GM23338 (cell line): ENCODE measurements at regions not wholly inside any gene's neighbourhood (a gene's known extent, or its start where the extent isn't known, plus 50 kb on each side); places are given as distances from the start of the nearest gene placed in this dataset.

Experiments
- ATAC-seq: fragments of 200-7000 bp; cut with Tn5 transposase; 3 replicates; pipeline ENCODE4 v1.9.1; 2020
- DNase-seq: peaks from one replicate; pipeline ENCODE4 v3.0.0-alpha.2; 2015; ENCODE audit warnings: low spot score
- H2AFZ ChIP-seq: fragments of 200-600 bp; sonication (generic); 2 replicates; pipeline ENCODE4 v1.8.0; 2016; ENCODE audit warnings: antibody characterized with exemption, mild to moderate bottlenecking, moderate library complexity
- H3F3A ChIP-seq: fragments of 200-600 bp; sonication (generic); replicated peaks from 2 replicates; pipeline ENCODE4 v1.8.0; 2017; ENCODE audit warnings: antibody characterized with exemption, mixed run types, low read depth
- H3K27ac ChIP-seq: fragments of 200-600 bp; sonication (generic); 2 replicates; pipeline ENCODE4 v1.6.1; 2016; ENCODE audit warnings: low read depth
- H3K27me3 ChIP-seq: fragments of 200-600 bp; sonication (generic); 2 replicates; pipeline ENCODE4 v1.8.0; 2016; ENCODE audit warnings: mild to moderate bottlenecking, mixed run types, moderate library complexity; ENCODE audit not compliant: insufficient read depth
- H3K36me3 ChIP-seq: fragments of 200-600 bp; sonication (generic); 2 replicates; pipeline ENCODE4 v1.8.0; 2016; ENCODE audit warnings: mild to moderate bottlenecking; ENCODE audit not compliant: insufficient read depth
- H3K4me1 ChIP-seq: fragments of 200-600 bp; sonication (generic); 2 replicates; pipeline ENCODE4 v1.8.0; 2016; ENCODE audit warnings: mild to moderate bottlenecking, moderate library complexity; ENCODE audit not compliant: insufficient read depth
- H3K4me2 ChIP-seq: fragments of 200-600 bp; sonication (generic); 2 replicates; pipeline ENCODE4 v1.7.1; 2017; ENCODE audit warnings: mixed run types
- H3K4me3 ChIP-seq: fragments of 200-600 bp; sonication (generic); 2 replicates; pipeline ENCODE4 v1.6.1; 2016; ENCODE audit warnings: mixed run types
- H3K79me2 ChIP-seq: fragments of 200-600 bp; sonication (generic); replicated peaks from 2 replicates; pipeline ENCODE4 v1.8.0; 2017; ENCODE audit warnings: mild to moderate bottlenecking; ENCODE audit not compliant: insufficient read depth
- H3K9me2 ChIP-seq: fragments of 200-600 bp; sonication (generic); 2 replicates; pipeline ENCODE4 v1.8.0; 2017; ENCODE audit not compliant: insufficient read depth
- H4K20me1 ChIP-seq: fragments of 200-600 bp; sonication (generic); replicated peaks from 2 replicates; pipeline ENCODE4 v1.8.0; 2017; ENCODE audit warnings: mild to moderate bottlenecking; ENCODE audit not compliant: insufficient read depth
- H3K27ac Mint-ChIP-seq: 2 replicates; pipeline ENCODE4 v1.8.0; 2020; ENCODE audit warnings: inconsistent platforms, mild to moderate bottlenecking, moderate library complexity, mixed read lengths
- H3K27me3 Mint-ChIP-seq: 3 replicates; pipeline ENCODE4 v1.8.0; 2022; ENCODE audit warnings: low read depth, mild to moderate bottlenecking, moderate library complexity, mixed read lengths, inconsistent platforms; ENCODE audit not compliant: insufficient read depth, poor library complexity
- H3K36me3 Mint-ChIP-seq: 3 replicates; pipeline ENCODE4 v1.8.0; 2021; ENCODE audit warnings: low read depth, mild to moderate bottlenecking, inconsistent platforms, moderate library complexity, mixed read lengths
- H3K4me1 Mint-ChIP-seq: 3 replicates; pipeline ENCODE4 v1.8.0; 2020; ENCODE audit warnings: mild to moderate bottlenecking, inconsistent platforms, mixed read lengths
- H3K4me3 Mint-ChIP-seq: 3 replicates; pipeline ENCODE4 v1.8.0; 2021; ENCODE audit warnings: moderate library complexity, mild to moderate bottlenecking, inconsistent platforms, mixed read lengths
- H3K9me3 Mint-ChIP-seq: 3 replicates; pipeline ENCODE4 v1.8.0; 2020; ENCODE audit warnings: moderate library complexity, mild to moderate bottlenecking, inconsistent platforms, mixed read lengths
- CREB1 ChIP-seq: fragments of 250-450 bp; sonication (Bioruptor Pico); IDR thresholded peaks from 2 replicates; pipeline ENCODE4 v1.5.0; 2020; ENCODE audit warnings: low read depth, mild to moderate bottlenecking, moderate library complexity
- EZH2 ChIP-seq: fragments of 200-600 bp; sonication (generic); IDR thresholded peaks from one replicate; pipeline ENCODE4 v1.8.0; 2017; ENCODE audit warnings: antibody characterized with exemption, mild to moderate bottlenecking, low read depth; ENCODE audit not compliant: unreplicated experiment
- EZH2phosphoT487 ChIP-seq: fragments of 200-600 bp; sonication (generic); IDR thresholded peaks from one replicate; pipeline ENCODE4 v1.8.1; 2018; ENCODE audit warnings: antibody characterized with exemption; ENCODE audit not compliant: unreplicated experiment
- JUNB ChIP-seq: IDR thresholded peaks from one replicate; pipeline ENCODE4 v1.6.1; 2016; ENCODE audit warnings: antibody characterized with exemption; ENCODE audit not compliant: unreplicated experiment
- POLR2AphosphoS5 ChIP-seq: IDR thresholded peaks from 2 replicates; pipeline ENCODE4 v1.6.1; 2016; ENCODE audit warnings: antibody characterized with exemption, low read depth
- ZNF331 ChIP-seq: fragments of 250-450 bp; sonication (Bioruptor Pico); IDR thresholded peaks from 2 replicates; pipeline ENCODE4 v1.5.0; 2020; ENCODE audit warnings: low read depth, mild to moderate bottlenecking, moderate library complexity
- TF ChIP-seq, protein P1 (sequence below): fragments of 250-450 bp; sonication (Bioruptor Pico); IDR thresholded peaks from 2 replicates; pipeline ENCODE4 v1.5.0; 2020; ENCODE audit warnings: mild to moderate bottlenecking, moderate library complexity
- TF ChIP-seq, protein P2 (sequence below): IDR thresholded peaks from 2 replicates; pipeline ENCODE4 v1.6.1; 2016; ENCODE audit warnings: antibody characterized with exemption
- TF ChIP-seq, protein P3 (sequence below): IDR thresholded peaks from one replicate; pipeline ENCODE4 v1.6.1; 2018; ENCODE audit warnings: antibody characterized with exemption; ENCODE audit not compliant: unreplicated experiment

DNA sequence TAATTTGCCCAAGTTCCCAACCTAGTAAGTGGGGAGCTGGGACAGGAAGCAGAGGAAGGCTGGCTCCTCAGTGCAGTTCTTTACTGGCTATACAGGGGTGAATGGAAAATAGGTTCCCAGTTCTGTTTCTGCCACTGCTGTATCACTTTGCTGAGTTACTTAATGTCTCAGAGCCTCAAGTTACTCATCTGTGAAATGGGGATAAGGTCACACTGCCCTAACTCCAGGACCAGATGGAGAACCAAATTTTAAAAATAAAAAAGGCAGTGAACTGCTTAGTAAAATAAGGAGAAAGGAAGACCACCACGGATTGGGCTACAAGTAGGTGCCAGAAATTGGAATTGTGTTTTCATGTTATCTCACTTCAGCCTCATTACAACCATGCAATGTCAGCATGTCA lies 147.8 kb downstream of the OMA1 start (continued):
- TF ChIP-seq, protein P1, sequence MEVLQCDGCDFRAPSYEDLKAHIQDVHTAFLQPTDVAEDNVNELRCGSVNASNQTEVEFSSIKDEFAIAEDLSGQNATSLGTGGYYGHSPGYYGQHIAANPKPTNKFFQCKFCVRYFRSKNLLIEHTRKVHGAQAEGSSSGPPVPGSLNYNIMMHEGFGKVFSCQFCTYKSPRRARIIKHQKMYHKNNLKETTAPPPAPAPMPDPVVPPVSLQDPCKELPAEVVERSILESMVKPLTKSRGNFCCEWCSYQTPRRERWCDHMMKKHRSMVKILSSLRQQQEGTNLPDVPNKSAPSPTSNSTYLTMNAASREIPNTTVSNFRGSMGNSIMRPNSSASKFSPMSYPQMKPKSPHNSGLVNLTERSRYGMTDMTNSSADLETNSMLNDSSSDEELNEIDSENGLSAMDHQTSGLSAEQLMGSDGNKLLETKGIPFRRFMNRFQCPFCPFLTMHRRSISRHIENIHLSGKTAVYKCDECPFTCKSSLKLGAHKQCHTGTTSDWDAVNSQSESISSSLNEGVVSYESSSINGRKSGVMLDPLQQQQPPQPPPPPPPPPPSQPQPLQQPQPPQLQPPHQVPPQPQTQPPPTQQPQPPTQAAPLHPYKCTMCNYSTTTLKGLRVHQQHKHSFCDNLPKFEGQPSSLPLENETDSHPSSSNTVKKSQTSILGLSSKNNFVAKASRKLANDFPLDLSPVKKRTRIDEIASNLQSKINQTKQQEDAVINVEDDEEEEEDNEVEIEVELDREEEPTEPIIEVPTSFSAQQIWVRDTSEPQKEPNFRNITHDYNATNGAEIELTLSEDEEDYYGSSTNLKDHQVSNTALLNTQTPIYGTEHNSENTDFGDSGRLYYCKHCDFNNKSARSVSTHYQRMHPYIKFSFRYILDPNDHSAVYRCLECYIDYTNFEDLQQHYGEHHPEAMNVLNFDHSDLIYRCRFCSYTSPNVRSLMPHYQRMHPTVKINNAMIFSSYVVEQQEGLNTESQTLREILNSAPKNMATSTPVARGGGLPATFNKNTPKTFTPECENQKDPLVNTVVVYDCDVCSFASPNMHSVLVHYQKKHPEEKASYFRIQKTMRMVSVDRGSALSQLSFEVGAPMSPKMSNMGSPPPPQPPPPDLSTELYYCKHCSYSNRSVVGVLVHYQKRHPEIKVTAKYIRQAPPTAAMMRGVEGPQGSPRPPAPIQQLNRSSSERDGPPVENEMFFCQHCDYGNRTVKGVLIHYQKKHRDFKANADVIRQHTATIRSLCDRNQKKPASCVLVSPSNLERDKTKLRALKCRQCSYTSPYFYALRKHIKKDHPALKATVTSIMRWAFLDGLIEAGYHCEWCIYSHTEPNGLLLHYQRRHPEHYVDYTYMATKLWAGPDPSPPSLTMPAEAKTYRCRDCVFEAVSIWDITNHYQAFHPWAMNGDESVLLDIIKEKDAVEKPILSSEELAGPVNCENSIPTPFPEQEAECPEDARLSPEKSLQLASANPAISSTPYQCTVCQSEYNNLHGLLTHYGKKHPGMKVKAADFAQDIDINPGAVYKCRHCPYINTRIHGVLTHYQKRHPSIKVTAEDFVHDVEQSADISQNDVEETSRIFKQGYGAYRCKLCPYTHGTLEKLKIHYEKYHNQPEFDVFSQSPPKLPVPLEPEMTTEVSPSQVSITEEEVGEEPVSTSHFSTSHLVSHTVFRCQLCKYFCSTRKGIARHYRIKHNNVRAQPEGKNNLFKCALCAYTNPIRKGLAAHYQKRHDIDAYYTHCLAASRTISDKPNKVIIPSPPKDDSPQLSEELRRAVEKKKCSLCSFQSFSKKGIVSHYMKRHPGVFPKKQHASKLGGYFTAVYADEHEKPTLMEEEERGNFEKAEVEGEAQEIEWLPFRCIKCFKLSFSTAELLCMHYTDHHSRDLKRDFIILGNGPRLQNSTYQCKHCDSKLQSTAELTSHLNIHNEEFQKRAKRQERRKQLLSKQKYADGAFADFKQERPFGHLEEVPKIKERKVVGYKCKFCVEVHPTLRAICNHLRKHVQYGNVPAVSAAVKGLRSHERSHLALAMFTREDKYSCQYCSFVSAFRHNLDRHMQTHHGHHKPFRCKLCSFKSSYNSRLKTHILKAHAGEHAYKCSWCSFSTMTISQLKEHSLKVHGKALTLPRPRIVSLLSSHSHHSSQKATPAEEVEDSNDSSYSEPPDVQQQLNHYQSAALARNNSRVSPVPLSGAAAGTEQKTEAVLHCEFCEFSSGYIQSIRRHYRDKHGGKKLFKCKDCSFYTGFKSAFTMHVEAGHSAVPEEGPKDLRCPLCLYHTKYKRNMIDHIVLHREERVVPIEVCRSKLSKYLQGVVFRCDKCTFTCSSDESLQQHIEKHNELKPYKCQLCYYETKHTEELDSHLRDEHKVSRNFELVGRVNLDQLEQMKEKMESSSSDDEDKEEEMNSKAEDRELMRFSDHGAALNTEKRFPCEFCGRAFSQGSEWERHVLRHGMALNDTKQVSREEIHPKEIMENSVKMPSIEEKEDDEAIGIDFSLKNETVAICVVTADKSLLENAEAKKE (CRISPR knock-in tag) = no peak
- TF ChIP-seq EZH2 = no peak
- TF ChIP-seq ZNF331 = no peak
- TF ChIP-seq, protein P2, sequence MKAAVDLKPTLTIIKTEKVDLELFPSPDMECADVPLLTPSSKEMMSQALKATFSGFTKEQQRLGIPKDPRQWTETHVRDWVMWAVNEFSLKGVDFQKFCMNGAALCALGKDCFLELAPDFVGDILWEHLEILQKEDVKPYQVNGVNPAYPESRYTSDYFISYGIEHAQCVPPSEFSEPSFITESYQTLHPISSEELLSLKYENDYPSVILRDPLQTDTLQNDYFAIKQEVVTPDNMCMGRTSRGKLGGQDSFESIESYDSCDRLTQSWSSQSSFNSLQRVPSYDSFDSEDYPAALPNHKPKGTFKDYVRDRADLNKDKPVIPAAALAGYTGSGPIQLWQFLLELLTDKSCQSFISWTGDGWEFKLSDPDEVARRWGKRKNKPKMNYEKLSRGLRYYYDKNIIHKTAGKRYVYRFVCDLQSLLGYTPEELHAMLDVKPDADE = no peak
- no peak for TF ChIP-seq POLR2AphosphoS5

DNA sequence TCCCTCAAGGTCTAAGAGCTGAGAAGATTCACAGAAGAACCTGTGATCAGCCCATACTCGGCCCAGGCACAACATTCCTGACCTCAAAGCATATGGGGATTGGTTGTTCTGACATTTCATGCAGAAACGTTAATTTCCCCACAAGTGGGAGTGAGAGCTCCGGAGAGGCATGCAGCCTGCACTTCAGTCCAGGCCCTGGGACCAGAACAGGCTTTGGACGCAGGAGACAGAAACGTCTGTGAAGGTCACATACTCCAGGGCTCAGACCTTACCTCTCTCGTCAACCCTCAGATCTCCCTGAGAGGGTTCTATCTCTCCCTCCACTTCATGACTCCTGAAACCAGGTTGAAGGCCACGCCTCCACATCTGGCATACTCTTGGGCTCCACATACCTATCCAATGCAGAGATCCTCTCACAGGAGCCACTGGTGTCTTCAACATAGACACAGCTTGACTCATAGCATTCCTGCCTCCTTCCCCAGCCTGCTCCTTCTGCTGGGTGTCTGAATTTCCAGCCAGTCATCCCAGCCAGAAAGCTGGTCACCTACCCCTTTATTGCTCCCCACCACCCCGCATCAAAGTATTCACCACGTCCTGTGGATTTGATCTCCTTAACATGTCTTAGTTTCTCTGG lies 149.2 kb downstream of the OMA1 start:
- no peaks in the 10 kb centered on the region for H4K20me1 ChIP-seq
- ATAC-seq (no peak), DNase-seq (no peak)
- TF ChIP-seq ZNF331 (no peak), JUNB (no peak), CREB1 (CRISPR knock-in tag) (no peak), EZH2phosphoT487 (no peak), EZH2 (no peak)
- TF ChIP-seq, protein P2 = no peak
- TF ChIP-seq, protein P3, sequence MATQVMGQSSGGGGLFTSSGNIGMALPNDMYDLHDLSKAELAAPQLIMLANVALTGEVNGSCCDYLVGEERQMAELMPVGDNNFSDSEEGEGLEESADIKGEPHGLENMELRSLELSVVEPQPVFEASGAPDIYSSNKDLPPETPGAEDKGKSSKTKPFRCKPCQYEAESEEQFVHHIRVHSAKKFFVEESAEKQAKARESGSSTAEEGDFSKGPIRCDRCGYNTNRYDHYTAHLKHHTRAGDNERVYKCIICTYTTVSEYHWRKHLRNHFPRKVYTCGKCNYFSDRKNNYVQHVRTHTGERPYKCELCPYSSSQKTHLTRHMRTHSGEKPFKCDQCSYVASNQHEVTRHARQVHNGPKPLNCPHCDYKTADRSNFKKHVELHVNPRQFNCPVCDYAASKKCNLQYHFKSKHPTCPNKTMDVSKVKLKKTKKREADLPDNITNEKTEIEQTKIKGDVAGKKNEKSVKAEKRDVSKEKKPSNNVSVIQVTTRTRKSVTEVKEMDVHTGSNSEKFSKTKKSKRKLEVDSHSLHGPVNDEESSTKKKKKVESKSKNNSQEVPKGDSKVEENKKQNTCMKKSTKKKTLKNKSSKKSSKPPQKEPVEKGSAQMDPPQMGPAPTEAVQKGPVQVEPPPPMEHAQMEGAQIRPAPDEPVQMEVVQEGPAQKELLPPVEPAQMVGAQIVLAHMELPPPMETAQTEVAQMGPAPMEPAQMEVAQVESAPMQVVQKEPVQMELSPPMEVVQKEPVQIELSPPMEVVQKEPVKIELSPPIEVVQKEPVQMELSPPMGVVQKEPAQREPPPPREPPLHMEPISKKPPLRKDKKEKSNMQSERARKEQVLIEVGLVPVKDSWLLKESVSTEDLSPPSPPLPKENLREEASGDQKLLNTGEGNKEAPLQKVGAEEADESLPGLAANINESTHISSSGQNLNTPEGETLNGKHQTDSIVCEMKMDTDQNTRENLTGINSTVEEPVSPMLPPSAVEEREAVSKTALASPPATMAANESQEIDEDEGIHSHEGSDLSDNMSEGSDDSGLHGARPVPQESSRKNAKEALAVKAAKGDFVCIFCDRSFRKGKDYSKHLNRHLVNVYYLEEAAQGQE = no peak
- peaks cover 5% of the 10 kb centered on the region for H3K27me3 Mint-ChIP-seq
- H3K4me3 ChIP-seq = no peak overlapping the region
- H3K79me2 ChIP-seq = no peaks in the 10 kb centered on the region
- peaks cover 3% of the 10 kb centered on the region; the same call in 1 of the 3 replicates for H3K9me3 Mint-ChIP-seq
- no peaks in the 10 kb centered on the region for H3K36me3 Mint-ChIP-seq
- no peak overlapping the region for H3K4me3 Mint-ChIP-seq
- H3F3A ChIP-seq = no peaks in the 10 kb centered on the region
- no peak overlapping the region for H2AFZ ChIP-seq
- no peaks in the 10 kb centered on the region for H3K36me3 ChIP-seq
- peaks cover 16% of the 10 kb centered on the region for H3K4me1 Mint-ChIP-seq
- H3K27ac ChIP-seq = no peak overlapping the region
- H3K9me2 ChIP-seq = peaks cover 7% of the 10 kb centered on the region; the same call in 1 of the 2 replicates
- no peak overlapping the region for H3K27ac Mint-ChIP-seq
- H3K27me3 ChIP-seq = no peaks in the 10 kb centered on the region
- H3K4me2 ChIP-seq = no peak overlapping the region
- peaks cover 20% of the 10 kb centered on the region for H3K4me1 ChIP-seq
